ENCODE measurements at regions not wholly inside any gene's neighbourhood (a gene's known extent, or its start where the extent isn't known, plus 50 kb on each side); places are given as distances from the start of the nearest gene placed in this dataset.

DNA sequence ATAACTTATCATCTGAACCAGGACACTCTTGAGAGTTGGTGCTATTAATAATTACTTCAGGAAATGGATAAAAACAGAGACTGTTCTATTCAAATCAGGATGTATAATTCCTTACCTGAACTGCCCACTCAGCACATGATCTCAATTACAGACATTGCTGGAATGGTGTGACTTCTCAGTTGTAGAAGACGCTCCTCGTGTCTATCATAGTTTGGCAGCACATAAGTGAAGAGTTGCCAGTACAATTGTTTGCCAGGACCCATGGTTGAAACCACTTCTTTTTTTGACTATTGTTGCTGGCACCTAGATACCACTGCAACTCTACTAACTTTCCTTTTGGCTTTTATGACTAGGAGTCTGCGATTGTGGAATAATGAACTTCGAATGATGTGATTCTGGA lies 105.4 kb downstream of the ZNF365 start:
- no peaks in the 10 kb centered on the region for H4K20me1 ChIP-seq (replicated peaks; ENCODE audit: insufficient read depth)
- H3K9me3 Mint-ChIP-seq = no peaks in the 10 kb centered on the region
- no peak overlapping the region for H3K4me3 Mint-ChIP-seq
- H3K4me1 Mint-ChIP-seq = no peaks in the 10 kb centered on the region; the same call in 2 of the 3 replicates
- no peaks in the 10 kb centered on the region; the same call in 1 of the 2 replicates for H3K4me1 ChIP-seq (ENCODE audit: insufficient read depth)
- H3K79me2 ChIP-seq (replicated peaks; ENCODE audit: insufficient read depth) = no peaks in the 10 kb centered on the region
- H3K4me2 ChIP-seq = no peak overlapping the region
- no peak overlapping the region for H3K4me3 ChIP-seq
- H3K27ac ChIP-seq (ENCODE audit: low read depth) = no peak overlapping the region
- no peaks in the 10 kb centered on the region for H3F3A ChIP-seq (replicated peaks; ENCODE audit: low read depth)
- no peaks in the 10 kb centered on the region for H3K36me3 ChIP-seq (ENCODE audit: insufficient read depth)
- DNase-seq (ENCODE audit: low spot score) (no peak), ATAC-seq (no peak)
- H3K27ac Mint-ChIP-seq = no peak overlapping the region
- TF ChIP-seq NANOG (IDR thresholded peaks at IDR 0.05; ENCODE audit: borderline replicate concordance) = no peak
- no peak for TF ChIP-seq EZH2phosphoT487 (IDR thresholded peaks at IDR 0.05; ENCODE audit: unreplicated experiment)
- TF ChIP-seq, protein P1, sequence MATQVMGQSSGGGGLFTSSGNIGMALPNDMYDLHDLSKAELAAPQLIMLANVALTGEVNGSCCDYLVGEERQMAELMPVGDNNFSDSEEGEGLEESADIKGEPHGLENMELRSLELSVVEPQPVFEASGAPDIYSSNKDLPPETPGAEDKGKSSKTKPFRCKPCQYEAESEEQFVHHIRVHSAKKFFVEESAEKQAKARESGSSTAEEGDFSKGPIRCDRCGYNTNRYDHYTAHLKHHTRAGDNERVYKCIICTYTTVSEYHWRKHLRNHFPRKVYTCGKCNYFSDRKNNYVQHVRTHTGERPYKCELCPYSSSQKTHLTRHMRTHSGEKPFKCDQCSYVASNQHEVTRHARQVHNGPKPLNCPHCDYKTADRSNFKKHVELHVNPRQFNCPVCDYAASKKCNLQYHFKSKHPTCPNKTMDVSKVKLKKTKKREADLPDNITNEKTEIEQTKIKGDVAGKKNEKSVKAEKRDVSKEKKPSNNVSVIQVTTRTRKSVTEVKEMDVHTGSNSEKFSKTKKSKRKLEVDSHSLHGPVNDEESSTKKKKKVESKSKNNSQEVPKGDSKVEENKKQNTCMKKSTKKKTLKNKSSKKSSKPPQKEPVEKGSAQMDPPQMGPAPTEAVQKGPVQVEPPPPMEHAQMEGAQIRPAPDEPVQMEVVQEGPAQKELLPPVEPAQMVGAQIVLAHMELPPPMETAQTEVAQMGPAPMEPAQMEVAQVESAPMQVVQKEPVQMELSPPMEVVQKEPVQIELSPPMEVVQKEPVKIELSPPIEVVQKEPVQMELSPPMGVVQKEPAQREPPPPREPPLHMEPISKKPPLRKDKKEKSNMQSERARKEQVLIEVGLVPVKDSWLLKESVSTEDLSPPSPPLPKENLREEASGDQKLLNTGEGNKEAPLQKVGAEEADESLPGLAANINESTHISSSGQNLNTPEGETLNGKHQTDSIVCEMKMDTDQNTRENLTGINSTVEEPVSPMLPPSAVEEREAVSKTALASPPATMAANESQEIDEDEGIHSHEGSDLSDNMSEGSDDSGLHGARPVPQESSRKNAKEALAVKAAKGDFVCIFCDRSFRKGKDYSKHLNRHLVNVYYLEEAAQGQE (IDR thresholded peaks at IDR 0.05; ENCODE audit: unreplicated experiment) = no peak
- TF ChIP-seq EZH2 (IDR thresholded peaks at IDR 0.05; ENCODE audit: low read depth, unreplicated experiment) = no peak
- TF ChIP-seq, protein P2, sequence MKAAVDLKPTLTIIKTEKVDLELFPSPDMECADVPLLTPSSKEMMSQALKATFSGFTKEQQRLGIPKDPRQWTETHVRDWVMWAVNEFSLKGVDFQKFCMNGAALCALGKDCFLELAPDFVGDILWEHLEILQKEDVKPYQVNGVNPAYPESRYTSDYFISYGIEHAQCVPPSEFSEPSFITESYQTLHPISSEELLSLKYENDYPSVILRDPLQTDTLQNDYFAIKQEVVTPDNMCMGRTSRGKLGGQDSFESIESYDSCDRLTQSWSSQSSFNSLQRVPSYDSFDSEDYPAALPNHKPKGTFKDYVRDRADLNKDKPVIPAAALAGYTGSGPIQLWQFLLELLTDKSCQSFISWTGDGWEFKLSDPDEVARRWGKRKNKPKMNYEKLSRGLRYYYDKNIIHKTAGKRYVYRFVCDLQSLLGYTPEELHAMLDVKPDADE (IDR thresholded peaks at IDR 0.05) = no peak
- TF ChIP-seq JUNB (IDR thresholded peaks at IDR 0.05; ENCODE audit: unreplicated experiment) = no peak
- no peak for TF ChIP-seq POLR2AphosphoS5 (IDR thresholded peaks at IDR 0.05; ENCODE audit: low read depth)
- TF ChIP-seq CREB1 (CRISPR knock-in tag; IDR thresholded peaks at IDR 0.05; ENCODE audit: low read depth) = no peak
- TF ChIP-seq, protein P3, sequence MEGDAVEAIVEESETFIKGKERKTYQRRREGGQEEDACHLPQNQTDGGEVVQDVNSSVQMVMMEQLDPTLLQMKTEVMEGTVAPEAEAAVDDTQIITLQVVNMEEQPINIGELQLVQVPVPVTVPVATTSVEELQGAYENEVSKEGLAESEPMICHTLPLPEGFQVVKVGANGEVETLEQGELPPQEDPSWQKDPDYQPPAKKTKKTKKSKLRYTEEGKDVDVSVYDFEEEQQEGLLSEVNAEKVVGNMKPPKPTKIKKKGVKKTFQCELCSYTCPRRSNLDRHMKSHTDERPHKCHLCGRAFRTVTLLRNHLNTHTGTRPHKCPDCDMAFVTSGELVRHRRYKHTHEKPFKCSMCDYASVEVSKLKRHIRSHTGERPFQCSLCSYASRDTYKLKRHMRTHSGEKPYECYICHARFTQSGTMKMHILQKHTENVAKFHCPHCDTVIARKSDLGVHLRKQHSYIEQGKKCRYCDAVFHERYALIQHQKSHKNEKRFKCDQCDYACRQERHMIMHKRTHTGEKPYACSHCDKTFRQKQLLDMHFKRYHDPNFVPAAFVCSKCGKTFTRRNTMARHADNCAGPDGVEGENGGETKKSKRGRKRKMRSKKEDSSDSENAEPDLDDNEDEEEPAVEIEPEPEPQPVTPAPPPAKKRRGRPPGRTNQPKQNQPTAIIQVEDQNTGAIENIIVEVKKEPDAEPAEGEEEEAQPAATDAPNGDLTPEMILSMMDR (conservative IDR thresholded peaks at IDR 0.05; ENCODE audit: low read depth in 2 of 2) = no peak
- TF ChIP-seq ZNF331 (CRISPR knock-in tag; IDR thresholded peaks at IDR 0.05; ENCODE audit: low read depth) = no peak
- TF ChIP-seq ZNF114 (CRISPR knock-in tag; IDR thresholded peaks at IDR 0.05) = no peak
- TF ChIP-seq STAT1 (IDR thresholded peaks at IDR 0.05; ENCODE audit: unreplicated experiment) = no peak
- TF ChIP-seq, protein P4, sequence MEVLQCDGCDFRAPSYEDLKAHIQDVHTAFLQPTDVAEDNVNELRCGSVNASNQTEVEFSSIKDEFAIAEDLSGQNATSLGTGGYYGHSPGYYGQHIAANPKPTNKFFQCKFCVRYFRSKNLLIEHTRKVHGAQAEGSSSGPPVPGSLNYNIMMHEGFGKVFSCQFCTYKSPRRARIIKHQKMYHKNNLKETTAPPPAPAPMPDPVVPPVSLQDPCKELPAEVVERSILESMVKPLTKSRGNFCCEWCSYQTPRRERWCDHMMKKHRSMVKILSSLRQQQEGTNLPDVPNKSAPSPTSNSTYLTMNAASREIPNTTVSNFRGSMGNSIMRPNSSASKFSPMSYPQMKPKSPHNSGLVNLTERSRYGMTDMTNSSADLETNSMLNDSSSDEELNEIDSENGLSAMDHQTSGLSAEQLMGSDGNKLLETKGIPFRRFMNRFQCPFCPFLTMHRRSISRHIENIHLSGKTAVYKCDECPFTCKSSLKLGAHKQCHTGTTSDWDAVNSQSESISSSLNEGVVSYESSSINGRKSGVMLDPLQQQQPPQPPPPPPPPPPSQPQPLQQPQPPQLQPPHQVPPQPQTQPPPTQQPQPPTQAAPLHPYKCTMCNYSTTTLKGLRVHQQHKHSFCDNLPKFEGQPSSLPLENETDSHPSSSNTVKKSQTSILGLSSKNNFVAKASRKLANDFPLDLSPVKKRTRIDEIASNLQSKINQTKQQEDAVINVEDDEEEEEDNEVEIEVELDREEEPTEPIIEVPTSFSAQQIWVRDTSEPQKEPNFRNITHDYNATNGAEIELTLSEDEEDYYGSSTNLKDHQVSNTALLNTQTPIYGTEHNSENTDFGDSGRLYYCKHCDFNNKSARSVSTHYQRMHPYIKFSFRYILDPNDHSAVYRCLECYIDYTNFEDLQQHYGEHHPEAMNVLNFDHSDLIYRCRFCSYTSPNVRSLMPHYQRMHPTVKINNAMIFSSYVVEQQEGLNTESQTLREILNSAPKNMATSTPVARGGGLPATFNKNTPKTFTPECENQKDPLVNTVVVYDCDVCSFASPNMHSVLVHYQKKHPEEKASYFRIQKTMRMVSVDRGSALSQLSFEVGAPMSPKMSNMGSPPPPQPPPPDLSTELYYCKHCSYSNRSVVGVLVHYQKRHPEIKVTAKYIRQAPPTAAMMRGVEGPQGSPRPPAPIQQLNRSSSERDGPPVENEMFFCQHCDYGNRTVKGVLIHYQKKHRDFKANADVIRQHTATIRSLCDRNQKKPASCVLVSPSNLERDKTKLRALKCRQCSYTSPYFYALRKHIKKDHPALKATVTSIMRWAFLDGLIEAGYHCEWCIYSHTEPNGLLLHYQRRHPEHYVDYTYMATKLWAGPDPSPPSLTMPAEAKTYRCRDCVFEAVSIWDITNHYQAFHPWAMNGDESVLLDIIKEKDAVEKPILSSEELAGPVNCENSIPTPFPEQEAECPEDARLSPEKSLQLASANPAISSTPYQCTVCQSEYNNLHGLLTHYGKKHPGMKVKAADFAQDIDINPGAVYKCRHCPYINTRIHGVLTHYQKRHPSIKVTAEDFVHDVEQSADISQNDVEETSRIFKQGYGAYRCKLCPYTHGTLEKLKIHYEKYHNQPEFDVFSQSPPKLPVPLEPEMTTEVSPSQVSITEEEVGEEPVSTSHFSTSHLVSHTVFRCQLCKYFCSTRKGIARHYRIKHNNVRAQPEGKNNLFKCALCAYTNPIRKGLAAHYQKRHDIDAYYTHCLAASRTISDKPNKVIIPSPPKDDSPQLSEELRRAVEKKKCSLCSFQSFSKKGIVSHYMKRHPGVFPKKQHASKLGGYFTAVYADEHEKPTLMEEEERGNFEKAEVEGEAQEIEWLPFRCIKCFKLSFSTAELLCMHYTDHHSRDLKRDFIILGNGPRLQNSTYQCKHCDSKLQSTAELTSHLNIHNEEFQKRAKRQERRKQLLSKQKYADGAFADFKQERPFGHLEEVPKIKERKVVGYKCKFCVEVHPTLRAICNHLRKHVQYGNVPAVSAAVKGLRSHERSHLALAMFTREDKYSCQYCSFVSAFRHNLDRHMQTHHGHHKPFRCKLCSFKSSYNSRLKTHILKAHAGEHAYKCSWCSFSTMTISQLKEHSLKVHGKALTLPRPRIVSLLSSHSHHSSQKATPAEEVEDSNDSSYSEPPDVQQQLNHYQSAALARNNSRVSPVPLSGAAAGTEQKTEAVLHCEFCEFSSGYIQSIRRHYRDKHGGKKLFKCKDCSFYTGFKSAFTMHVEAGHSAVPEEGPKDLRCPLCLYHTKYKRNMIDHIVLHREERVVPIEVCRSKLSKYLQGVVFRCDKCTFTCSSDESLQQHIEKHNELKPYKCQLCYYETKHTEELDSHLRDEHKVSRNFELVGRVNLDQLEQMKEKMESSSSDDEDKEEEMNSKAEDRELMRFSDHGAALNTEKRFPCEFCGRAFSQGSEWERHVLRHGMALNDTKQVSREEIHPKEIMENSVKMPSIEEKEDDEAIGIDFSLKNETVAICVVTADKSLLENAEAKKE (CRISPR knock-in tag; IDR thresholded peaks at IDR 0.05) = no peak
- no peaks in the 10 kb centered on the region for H3K36me3 Mint-ChIP-seq (ENCODE audit: low read depth)
- H3K9me2 ChIP-seq (ENCODE audit: insufficient read depth) = peaks cover 10% of the 10 kb centered on the region; the same call in 1 of the 2 replicates
- no peak overlapping the region for H2AFZ ChIP-seq
- H3K27me3 ChIP-seq (ENCODE audit: insufficient read depth) = no peaks in the 10 kb centered on the region
- H3K27me3 Mint-ChIP-seq (ENCODE audit: insufficient read depth, low read depth, poor library complexity) = peaks cover 9% of the 10 kb centered on the region
